ENCODE measurements at regions not wholly inside any gene's neighbourhood (a gene's known extent, or its start where the extent isn't known, plus 50 kb on each side); places are given as distances from the start of the nearest gene placed in this dataset.
"Not testable (repeated sequence)": the region's sequence is repeated elsewhere in the genome, so short reads cannot be mapped to it uniquely, and the experiment has no call there.

GRCh38 chr7:68873616-68874015 lies 724.7 kb upstream of the AUTS2 start:
- DNase-seq = no peak

GRCh38 chr7:68875857-68876256 lies 722.4 kb upstream of the AUTS2 start:
- no peak for DNase-seq

- DNase-seq = not testable (repeated sequence)
Observed at GRCh38 chr7:68887116-68887515, 711.2 kb upstream of the AUTS2 start.

- no peak for DNase-seq
Observed at GRCh38 chr7:68888971-68889385, 709.3 kb upstream of the AUTS2 start.

- no peak for DNase-seq
Observed at GRCh38 chr7:68892236-68892635, 706.0 kb upstream of the AUTS2 start.

GRCh38 chr7:68893411-68893810 lies 704.9 kb upstream of the AUTS2 start:
- DNase-seq = no peak

- DNase-seq = not testable (repeated sequence)
Observed at GRCh38 chr7:68899156-68899555, 699.1 kb upstream of the AUTS2 start.

- DNase-seq = no peak
Observed at GRCh38 chr7:68900096-68900495, 698.2 kb upstream of the AUTS2 start.

- no peak for DNase-seq
Observed at GRCh38 chr7:68904630-68905029, 693.6 kb upstream of the AUTS2 start.

GRCh38 chr7:68911754-68912153 lies 686.5 kb upstream of the AUTS2 start:
- no peak for DNase-seq

GRCh38 chr7:68914006-68914405 lies 684.3 kb upstream of the AUTS2 start:
- no peak for DNase-seq

- DNase-seq = no peak
Observed at GRCh38 chr7:68917041-68917651, 681.1 kb upstream of the AUTS2 start.

GRCh38 chr7:68918621-68919020 lies 679.7 kb upstream of the AUTS2 start:
- no peak for DNase-seq

- DNase-seq = no peak
Observed at GRCh38 chr7:68922850-68923249, 675.4 kb upstream of the AUTS2 start.

- no peak for DNase-seq
Observed at GRCh38 chr7:68925241-68925640, 673.0 kb upstream of the AUTS2 start.

GRCh38 chr7:68929781-68930261 lies 668.5 kb upstream of the AUTS2 start:
- DNase-seq = no peak

- DNase-seq = no peak
Observed at GRCh38 chr7:68936471-68937035, 661.7 kb upstream of the AUTS2 start.

- DNase-seq = no peak
Observed at GRCh38 chr7:68938151-68938550, 660.1 kb upstream of the AUTS2 start.

- no peak for DNase-seq
Observed at GRCh38 chr7:68943786-68944185, 654.5 kb upstream of the AUTS2 start.

GRCh38 chr7:68955656-68956055 lies 642.6 kb upstream of the AUTS2 start:
- DNase-seq = no peak

GRCh38 chr7:68958571-68958970 lies 639.7 kb upstream of the AUTS2 start:
- DNase-seq = no peak

GRCh38 chr7:68963552-68963951 lies 634.7 kb upstream of the AUTS2 start:
- no peak for DNase-seq

GRCh38 chr7:68964060-68964459 lies 634.2 kb upstream of the AUTS2 start:
- no peak for DNase-seq

GRCh38 chr7:68965351-68965750 lies 632.9 kb upstream of the AUTS2 start:
- DNase-seq = no peak

GRCh38 chr7:68967598-68967997 lies 630.7 kb upstream of the AUTS2 start:
- no peak for DNase-seq
